ENCODE measurements at regions not wholly inside any gene's neighbourhood (a gene's known extent, or its start where the extent isn't known, plus 50 kb on each side); places are given as distances from the start of the nearest gene placed in this dataset.

- H3K79me2 ChIP-seq (ENCODE audit: control insufficient read depth, low read length), result no peaks in the 10 kb centered on the region
- peaks cover 68% of the 10 kb centered on the region for H3K4me1 ChIP-seq (ENCODE audit: control insufficient read depth, low read length)
- no peaks in the 10 kb centered on the region for H3K27me3 ChIP-seq (ENCODE audit: control insufficient read depth, low read length)
- no peaks in the 10 kb centered on the region for H4K20me1 ChIP-seq (ENCODE audit: control insufficient read depth, insufficient read depth, low read depth, low read length)
- peaks cover 77% of the 10 kb centered on the region for H3K36me3 ChIP-seq (ENCODE audit: control insufficient read depth, low read length)
- H3K9me2 ChIP-seq (replicated peaks; ENCODE audit: control insufficient read depth, low read length), result no peaks in the 10 kb centered on the region
- TF ChIP-seq, protein P1, sequence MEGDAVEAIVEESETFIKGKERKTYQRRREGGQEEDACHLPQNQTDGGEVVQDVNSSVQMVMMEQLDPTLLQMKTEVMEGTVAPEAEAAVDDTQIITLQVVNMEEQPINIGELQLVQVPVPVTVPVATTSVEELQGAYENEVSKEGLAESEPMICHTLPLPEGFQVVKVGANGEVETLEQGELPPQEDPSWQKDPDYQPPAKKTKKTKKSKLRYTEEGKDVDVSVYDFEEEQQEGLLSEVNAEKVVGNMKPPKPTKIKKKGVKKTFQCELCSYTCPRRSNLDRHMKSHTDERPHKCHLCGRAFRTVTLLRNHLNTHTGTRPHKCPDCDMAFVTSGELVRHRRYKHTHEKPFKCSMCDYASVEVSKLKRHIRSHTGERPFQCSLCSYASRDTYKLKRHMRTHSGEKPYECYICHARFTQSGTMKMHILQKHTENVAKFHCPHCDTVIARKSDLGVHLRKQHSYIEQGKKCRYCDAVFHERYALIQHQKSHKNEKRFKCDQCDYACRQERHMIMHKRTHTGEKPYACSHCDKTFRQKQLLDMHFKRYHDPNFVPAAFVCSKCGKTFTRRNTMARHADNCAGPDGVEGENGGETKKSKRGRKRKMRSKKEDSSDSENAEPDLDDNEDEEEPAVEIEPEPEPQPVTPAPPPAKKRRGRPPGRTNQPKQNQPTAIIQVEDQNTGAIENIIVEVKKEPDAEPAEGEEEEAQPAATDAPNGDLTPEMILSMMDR (IDR thresholded peaks at IDR 0.05; ENCODE audit: low read depth, low read length, poor library complexity, severe bottlenecking), result no peak
- TF ChIP-seq EZH2phosphoT487 (IDR thresholded peaks at IDR 0.05; ENCODE audit: borderline replicate concordance, low read length), result no peak
- no peak overlapping the region for H3K4me2 ChIP-seq (ENCODE audit: low read length)
- H3K27ac ChIP-seq (ENCODE audit: low read depth, low read length), result peak overlapping the region; percentile 100
- H3K9me3 ChIP-seq (ENCODE audit: control insufficient read depth, insufficient read depth, low read length), result peaks cover 48% of the 10 kb centered on the region
- peaks cover 40% of the 10 kb centered on the region for H3F3A ChIP-seq (ENCODE audit: control insufficient read depth, insufficient read depth)
- peak overlapping the region; percentile 11; the same call in 1 of the 2 replicates for H3K4me3 ChIP-seq (ENCODE audit: low read length)
Measured at GRCh38 chr3:67896130-67896529, 241.7 kb upstream of the SUCLG2 start.

DNA sequence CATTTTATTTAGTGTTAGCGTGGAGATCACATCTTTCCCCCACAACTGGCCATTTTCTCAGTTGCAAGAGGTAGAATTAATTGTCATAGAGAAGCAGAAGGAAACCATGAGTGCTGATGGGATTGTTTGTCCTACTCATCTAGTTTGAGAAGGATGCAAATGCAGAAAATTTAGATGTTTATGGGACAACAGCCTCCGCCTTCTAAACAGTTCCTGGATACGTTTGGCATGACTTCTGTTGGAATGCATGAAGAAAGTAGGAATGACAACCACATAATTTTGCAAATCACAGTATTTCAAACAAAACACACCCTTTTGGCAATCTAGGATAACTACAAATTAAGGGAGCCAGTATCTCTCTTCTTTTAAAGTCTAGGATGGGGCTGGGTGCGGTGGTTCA lies 240.1 kb upstream of the SUCLG2 start:
- no peaks in the 10 kb centered on the region for H3K9me2 ChIP-seq (replicated peaks; ENCODE audit: control insufficient read depth, low read length)
- peaks cover 32% of the 10 kb centered on the region for H3F3A ChIP-seq (ENCODE audit: control insufficient read depth, insufficient read depth)
- no peak overlapping the region for H3K4me3 ChIP-seq (ENCODE audit: low read length)
- H3K4me1 ChIP-seq (ENCODE audit: control insufficient read depth, low read length), result peaks cover 52% of the 10 kb centered on the region
- no peak overlapping the region for H3K4me2 ChIP-seq (ENCODE audit: low read length)
- no peaks in the 10 kb centered on the region for H3K27me3 ChIP-seq (ENCODE audit: control insufficient read depth, low read length)
- peaks cover 45% of the 10 kb centered on the region for H3K9me3 ChIP-seq (ENCODE audit: control insufficient read depth, insufficient read depth, low read length)
- TF ChIP-seq, protein P1 (IDR thresholded peaks at IDR 0.05; ENCODE audit: low read depth, low read length, poor library complexity, severe bottlenecking), result no peak
- no peak for TF ChIP-seq EZH2phosphoT487 (IDR thresholded peaks at IDR 0.05; ENCODE audit: borderline replicate concordance, low read length)
- no peak overlapping the region for H3K27ac ChIP-seq (ENCODE audit: low read depth, low read length)
- H3K79me2 ChIP-seq (ENCODE audit: control insufficient read depth, low read length), result no peaks in the 10 kb centered on the region
- H3K36me3 ChIP-seq (ENCODE audit: control insufficient read depth, low read length), result peaks cover 71% of the 10 kb centered on the region
- no peaks in the 10 kb centered on the region for H4K20me1 ChIP-seq (ENCODE audit: control insufficient read depth, insufficient read depth, low read depth, low read length)

DNA sequence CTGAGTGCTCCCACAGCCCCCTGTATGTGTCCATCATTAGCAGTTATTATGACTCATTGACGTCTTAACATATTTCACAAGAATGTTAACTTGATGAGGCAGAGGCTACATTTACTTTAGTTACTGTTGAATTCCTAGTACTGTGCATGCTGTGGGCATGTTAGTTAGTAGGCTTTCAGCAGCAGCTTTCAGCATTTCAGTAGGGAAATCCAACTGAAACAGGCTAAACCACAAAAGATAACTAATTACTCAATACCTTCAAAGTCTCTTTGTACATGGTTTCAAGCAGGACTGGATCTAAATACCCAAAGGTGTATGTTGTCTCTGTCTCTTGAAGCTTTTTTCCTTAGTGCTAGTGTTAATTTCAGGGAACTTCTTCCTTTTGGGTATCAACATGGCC lies 229.9 kb upstream of the SUCLG2 start:
- TF ChIP-seq, protein P1 (IDR thresholded peaks at IDR 0.05; ENCODE audit: low read depth, low read length, poor library complexity, severe bottlenecking), result no peak
- TF ChIP-seq EZH2phosphoT487 (IDR thresholded peaks at IDR 0.05; ENCODE audit: borderline replicate concordance, low read length), result no peak
- Histone ChIP-seq H3K9me2 (replicated peaks; ENCODE audit: control insufficient read depth, low read length) (no peaks in the 10 kb centered on the region), H3F3A (ENCODE audit: control insufficient read depth, insufficient read depth) (no peaks in the 10 kb centered on the region), H3K36me3 (ENCODE audit: control insufficient read depth, low read length) (no peaks in the 10 kb centered on the region), H4K20me1 (ENCODE audit: control insufficient read depth, insufficient read depth, low read depth, low read length) (no peaks in the 10 kb centered on the region), H3K4me1 (ENCODE audit: control insufficient read depth, low read length) (no peaks in the 10 kb centered on the region), H3K4me3 (ENCODE audit: low read length) (no peak overlapping the region), H3K9me3 (ENCODE audit: control insufficient read depth, insufficient read depth, low read length) (peaks cover 16% of the 10 kb centered on the region; the same call in 1 of the 2 replicates), H3K27me3 (ENCODE audit: control insufficient read depth, low read length) (no peaks in the 10 kb centered on the region), H3K4me2 (ENCODE audit: low read length) (no peak overlapping the region), H3K27ac (ENCODE audit: low read depth, low read length) (no peak overlapping the region), H3K79me2 (ENCODE audit: control insufficient read depth, low read length) (no peaks in the 10 kb centered on the region)
